Astrocyte of the cerebellum (primary cell): ENCODE measurements at regions not wholly inside any gene's neighbourhood (a gene's known extent, or its start where the extent isn't known, plus 50 kb on each side); places are given as distances from the start of the nearest gene placed in this dataset.
"Not testable (repeated sequence)": the region's sequence is repeated elsewhere in the genome, so short reads cannot be mapped to it uniquely, and the experiment has no call there.

ENCODE experiments used
- DNase-seq: peaks from one replicate; pipeline ENCODE4 v3.0.0-alpha.2; 2011; ENCODE audit warnings: low read depth
- H3K4me3 ChIP-seq: 2 replicates; pipeline ENCODE4 v1.5.1; 2011; ENCODE audit warnings: mild to moderate bottlenecking, low read depth, low read length, moderate library complexity
- in situ Hi-C: cut with HindIII; loops from 2 replicates; pipeline ENCODE4 v1.10.0; 2017; ENCODE audit warnings: low sequenced_read_pairs
- TF ChIP-seq, protein P1 (sequence below): IDR thresholded peaks from 2 replicates; pipeline ENCODE4 v1.5.1; 2012; ENCODE audit warnings: low read length, low read depth, moderate library complexity, mild to moderate bottlenecking; ENCODE audit errors: missing control alignments

DNA sequence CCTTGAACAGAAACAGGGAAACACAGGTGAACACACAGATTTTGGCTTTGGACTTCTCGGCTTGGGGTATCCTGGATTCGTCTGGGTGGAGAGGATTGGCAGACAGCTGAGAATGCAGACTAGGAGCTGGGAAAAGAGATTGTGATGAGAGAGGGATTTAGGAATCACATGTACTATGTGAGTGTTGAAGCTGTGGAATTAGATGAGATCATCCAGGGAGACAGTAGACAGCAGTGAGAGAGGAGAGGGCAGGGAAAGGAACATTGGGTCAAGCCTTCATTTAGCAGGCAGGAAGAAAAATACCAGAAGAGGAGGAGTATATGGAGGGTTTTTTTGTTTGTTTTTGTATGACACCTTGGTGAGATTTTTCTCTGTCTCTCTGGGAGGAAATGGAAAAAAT is 262.1 kb upstream of the TBL1XR1 start:
- H3K4me3 ChIP-seq, result no peak overlapping the region
- TF ChIP-seq, protein P1, sequence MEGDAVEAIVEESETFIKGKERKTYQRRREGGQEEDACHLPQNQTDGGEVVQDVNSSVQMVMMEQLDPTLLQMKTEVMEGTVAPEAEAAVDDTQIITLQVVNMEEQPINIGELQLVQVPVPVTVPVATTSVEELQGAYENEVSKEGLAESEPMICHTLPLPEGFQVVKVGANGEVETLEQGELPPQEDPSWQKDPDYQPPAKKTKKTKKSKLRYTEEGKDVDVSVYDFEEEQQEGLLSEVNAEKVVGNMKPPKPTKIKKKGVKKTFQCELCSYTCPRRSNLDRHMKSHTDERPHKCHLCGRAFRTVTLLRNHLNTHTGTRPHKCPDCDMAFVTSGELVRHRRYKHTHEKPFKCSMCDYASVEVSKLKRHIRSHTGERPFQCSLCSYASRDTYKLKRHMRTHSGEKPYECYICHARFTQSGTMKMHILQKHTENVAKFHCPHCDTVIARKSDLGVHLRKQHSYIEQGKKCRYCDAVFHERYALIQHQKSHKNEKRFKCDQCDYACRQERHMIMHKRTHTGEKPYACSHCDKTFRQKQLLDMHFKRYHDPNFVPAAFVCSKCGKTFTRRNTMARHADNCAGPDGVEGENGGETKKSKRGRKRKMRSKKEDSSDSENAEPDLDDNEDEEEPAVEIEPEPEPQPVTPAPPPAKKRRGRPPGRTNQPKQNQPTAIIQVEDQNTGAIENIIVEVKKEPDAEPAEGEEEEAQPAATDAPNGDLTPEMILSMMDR, result no peak
- in situ Hi-C loops, result no loop called here
- DNase-seq, result no peak

DNA sequence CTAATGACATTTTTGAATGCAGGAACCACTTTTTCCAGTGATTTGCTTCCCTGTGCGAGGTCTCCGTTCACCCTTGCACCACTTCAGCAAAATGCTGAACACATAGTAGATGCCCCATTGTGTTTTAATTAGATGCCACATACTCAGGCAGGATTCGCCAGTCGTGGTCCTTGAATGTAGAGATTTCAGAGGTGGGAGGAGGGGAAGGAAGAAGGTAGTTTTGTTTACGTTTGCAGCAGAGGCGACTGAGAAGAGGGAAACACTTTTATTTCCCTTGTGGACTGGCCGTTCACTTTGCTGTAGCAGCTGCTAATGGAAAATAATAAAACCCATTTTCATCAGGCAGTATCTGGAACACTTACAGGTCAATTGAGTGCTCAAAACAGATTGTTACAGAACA is 262.8 kb upstream of the TBL1XR1 start:
- no peak for DNase-seq
- TF ChIP-seq, protein P1, result no peak
- H3K4me3 ChIP-seq, result no peak overlapping the region
- in situ Hi-C loops, result no loop called here

GRCh38 chr3:177461765-177462164 is 264.5 kb upstream of the TBL1XR1 start:
- in situ Hi-C loops, result no loop called here
- TF ChIP-seq, protein P1, result no peak
- no peak for DNase-seq
- H3K4me3 ChIP-seq, result no peak overlapping the region

DNA sequence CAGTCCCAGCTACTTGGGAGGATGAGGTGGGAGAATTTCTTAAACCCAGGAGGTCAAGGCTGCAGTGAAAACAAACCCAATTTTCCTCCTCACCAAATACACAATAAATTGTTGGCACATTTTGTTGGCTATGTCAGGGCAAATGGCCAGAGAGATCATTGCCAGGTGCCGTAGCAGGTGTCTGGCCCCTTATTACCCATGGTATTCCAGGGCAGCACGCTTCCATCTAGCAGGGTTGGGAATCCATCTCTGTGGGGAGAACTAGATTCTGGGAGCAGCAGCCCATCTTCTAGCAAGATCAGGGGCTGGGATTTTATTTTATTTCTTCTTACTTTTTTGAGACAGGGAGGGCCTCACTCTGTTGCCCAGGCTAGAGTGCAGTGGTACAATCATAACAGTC is 266.1 kb upstream of the TBL1XR1 start:
- in situ Hi-C loops, result not testable (repeated sequence)

GRCh38 chr3:177463863-177464262 is 266.6 kb upstream of the TBL1XR1 start:
- H3K4me3 ChIP-seq, result no peak overlapping the region
- TF ChIP-seq, protein P1, result no peak
- in situ Hi-C loops, result no loop called here
- no peak for DNase-seq

More for the DNA sequence above, 266.1 kb upstream of the TBL1XR1 start:
- not testable (repeated sequence) for H3K4me3 ChIP-seq, DNase-seq

DNA sequence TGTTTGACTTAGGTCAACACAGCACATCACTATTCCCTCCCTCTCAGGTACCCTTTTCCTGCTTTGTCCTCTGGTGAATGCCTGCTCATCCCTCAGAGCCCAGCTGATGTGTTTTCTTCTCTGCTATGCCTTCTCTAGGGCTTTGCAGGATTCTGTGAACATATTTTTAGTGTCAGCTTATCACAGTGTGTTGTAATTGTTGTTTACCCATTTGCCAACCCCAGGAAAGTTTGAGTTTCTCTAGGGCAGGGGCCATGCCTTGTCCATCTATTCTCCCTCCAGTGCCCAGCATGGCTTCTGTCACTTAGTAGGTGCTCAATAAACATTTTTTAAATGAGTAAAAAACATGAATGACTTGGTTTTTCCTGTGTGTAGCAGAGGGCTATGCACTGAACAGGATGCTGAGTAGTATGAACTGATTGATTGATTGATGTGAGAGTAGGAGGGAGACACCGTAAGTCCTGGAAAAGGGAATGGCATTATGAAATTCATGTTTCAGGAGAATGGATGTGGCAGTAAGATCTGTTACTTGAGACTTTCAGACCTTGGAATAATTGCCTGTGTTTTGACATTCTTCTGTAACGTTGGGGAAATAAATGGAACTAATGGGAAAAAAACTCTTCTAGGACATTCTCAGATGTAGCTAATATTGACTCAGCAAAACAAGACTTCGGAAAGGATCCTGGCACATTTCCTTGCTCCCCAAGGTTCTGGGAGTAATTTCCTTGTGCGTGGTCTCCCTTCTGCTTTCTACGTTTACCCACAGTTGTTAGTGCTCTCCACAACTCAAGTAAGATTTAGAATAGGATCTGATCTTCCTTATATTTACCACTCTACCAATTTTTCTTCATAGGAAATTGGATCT is 267.3 kb upstream of the TBL1XR1 start:
- DNase-seq, result no peak
- no peak overlapping the region for H3K4me3 ChIP-seq
- TF ChIP-seq, protein P1, result no peak
- in situ Hi-C loops, result no loop called here

GRCh38 chr3:177465257-177465642 is 268.0 kb upstream of the TBL1XR1 start:
- DNase-seq, result no peak
- no peak overlapping the region for H3K4me3 ChIP-seq
- in situ Hi-C loops, result no loop called here
- TF ChIP-seq, protein P1, result no peak
